Mammary epithelial cell (primary cell): ENCODE measurements at regions not wholly inside any gene's neighbourhood (a gene's known extent, or its start where the extent isn't known, plus 50 kb on each side); places are given as distances from the start of the nearest gene placed in this dataset.

Experiments
- EZH2 ChIP-seq: IDR thresholded peaks from 2 replicates; pipeline ENCODE4 v1.6.1; 2012; ENCODE audit warnings: low read length, inconsistent platforms, borderline replicate concordance
- TF ChIP-seq, protein P1 (sequence below), 2 donors: IDR thresholded peaks in 1 of 2; conservative IDR thresholded peaks in 1 of 2; 2 replicates each; pipeline ENCODE4 v1.5.1; 2011 to 2012; ENCODE audit warnings: inconsistent platforms in 2 of 2, low read length in 2 of 2, mild to moderate bottlenecking in 2 of 2, control low read depth in 1 of 2, low read depth in 1 of 2; ENCODE audit not compliant: insufficient read depth in 1 of 2; ENCODE audit errors: extremely low read depth in 1 of 2

DNA sequence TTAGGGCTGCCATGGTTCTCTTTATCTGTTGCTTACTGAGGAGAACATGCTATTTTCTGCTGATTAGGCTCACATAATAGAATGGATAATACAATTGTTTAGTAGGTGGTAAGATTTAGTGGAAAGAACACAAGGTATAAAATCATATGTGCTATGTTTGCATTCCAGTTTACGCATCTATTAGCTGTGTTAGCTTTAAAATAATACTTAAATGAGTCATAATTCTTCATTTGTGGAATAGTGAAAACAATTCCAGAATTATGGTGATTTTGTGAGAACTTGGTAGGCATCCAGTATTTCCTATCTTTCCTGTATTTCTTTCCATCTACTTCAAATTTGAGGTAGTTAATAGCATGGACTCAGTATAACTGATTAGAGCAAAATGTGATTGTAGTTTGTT lies 1585.5 kb upstream of the LRRTM3 start:
- TF ChIP-seq, protein P1, sequence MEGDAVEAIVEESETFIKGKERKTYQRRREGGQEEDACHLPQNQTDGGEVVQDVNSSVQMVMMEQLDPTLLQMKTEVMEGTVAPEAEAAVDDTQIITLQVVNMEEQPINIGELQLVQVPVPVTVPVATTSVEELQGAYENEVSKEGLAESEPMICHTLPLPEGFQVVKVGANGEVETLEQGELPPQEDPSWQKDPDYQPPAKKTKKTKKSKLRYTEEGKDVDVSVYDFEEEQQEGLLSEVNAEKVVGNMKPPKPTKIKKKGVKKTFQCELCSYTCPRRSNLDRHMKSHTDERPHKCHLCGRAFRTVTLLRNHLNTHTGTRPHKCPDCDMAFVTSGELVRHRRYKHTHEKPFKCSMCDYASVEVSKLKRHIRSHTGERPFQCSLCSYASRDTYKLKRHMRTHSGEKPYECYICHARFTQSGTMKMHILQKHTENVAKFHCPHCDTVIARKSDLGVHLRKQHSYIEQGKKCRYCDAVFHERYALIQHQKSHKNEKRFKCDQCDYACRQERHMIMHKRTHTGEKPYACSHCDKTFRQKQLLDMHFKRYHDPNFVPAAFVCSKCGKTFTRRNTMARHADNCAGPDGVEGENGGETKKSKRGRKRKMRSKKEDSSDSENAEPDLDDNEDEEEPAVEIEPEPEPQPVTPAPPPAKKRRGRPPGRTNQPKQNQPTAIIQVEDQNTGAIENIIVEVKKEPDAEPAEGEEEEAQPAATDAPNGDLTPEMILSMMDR (conservative IDR thresholded peaks at IDR 0.05 in 1 of 2, IDR thresholded peaks at IDR 0.05 in 1 of 2; ENCODE audit: extremely low read depth in 1 of 2, insufficient read depth in 1 of 2, low read depth in 1 of 2, low read length in 2 of 2), result no peak
- no peak for TF ChIP-seq EZH2
